C4-2B (cell line): ENCODE measurements at regions not wholly inside any gene's neighbourhood (a gene's known extent, or its start where the extent isn't known, plus 50 kb on each side); places are given as distances from the start of the nearest gene placed in this dataset.
"Not testable (repeated sequence)": the region's sequence is repeated elsewhere in the genome, so short reads cannot be mapped to it uniquely, and the experiment has no call there.

Experiments used
- CTCF ChIP-seq: fragments of 450-650 bp; conservative IDR thresholded peaks from 2 replicates; pipeline ENCODE4 v1.5.1; 2017; ENCODE audit warnings: mild to moderate bottlenecking
- ZFX ChIP-seq: fragments of 450-650 bp; IDR thresholded peaks from 2 replicates; pipeline ENCODE4 v1.6.1; 2017

- TF ChIP-seq CTCF, ZFX: not testable (repeated sequence)
Observed at GRCh38 chr9:138212811-138213210, 335.2 kb downstream of the CACNA1B start.
